Kidney (tissue), 13 donors: ENCODE measurements at regions not wholly inside any gene's neighbourhood (a gene's known extent, or its start where the extent isn't known, plus 50 kb on each side); places are given as distances from the start of the nearest gene placed in this dataset.

Source experiments
- DNase-seq, 5 donors: peaks; one replicate each; pipeline ENCODE4 v3.0.0-alpha.2; 2013 to 2020
- FAIRE-seq: peaks from 2 replicates; lab custom pipeline; 2012; peaks lifted over from hg19 to GRCh38; lab: Jason Lieb, UNC
- H3K27ac ChIP-seq, 2 donors: one replicate each; pipeline ENCODE4 v1.7.0; 2013; ENCODE audit warnings: low read depth in 2 of 2, low read length in 2 of 2, inconsistent platforms in 1 of 2
- H3K27me3 ChIP-seq: one replicate; pipeline ENCODE4 v1.7.1; 2013; ENCODE audit warnings: low read length, inconsistent platforms; ENCODE audit not compliant: control insufficient read depth, insufficient read depth
- H3K36me3 ChIP-seq, 3 donors: one replicate each; pipeline versions ENCODE4 v1.7.0 to v1.7.1; 2013; ENCODE audit warnings: low read length in 3 of 3, control low read depth in 1 of 3, inconsistent platforms in 1 of 3; ENCODE audit not compliant: insufficient read depth in 3 of 3, control insufficient read depth in 2 of 3
- H3K4me1 ChIP-seq, 3 donors: one replicate each; pipeline versions ENCODE4 v1.7.0 to v1.7.1; 2013; ENCODE audit warnings: low read length in 3 of 3, inconsistent platforms in 1 of 3, low read depth in 1 of 3; ENCODE audit not compliant: control insufficient read depth in 2 of 3, insufficient read depth in 2 of 3
- H3K4me3 ChIP-seq, 3 donors: one replicate each; pipeline versions ENCODE4 v1.7.0 to v1.8.1; 2013; ENCODE audit warnings: low read length in 3 of 3, control low read depth in 1 of 3, inconsistent platforms in 1 of 3
- H3K9ac ChIP-seq, 3 donors: one replicate each; pipeline versions ENCODE4 v1.7.0 to v1.7.1; 2013; ENCODE audit warnings: low read length in 3 of 3, control low read depth in 1 of 3, inconsistent platforms in 1 of 3
- H3K9me3 ChIP-seq, 3 donors: one replicate each; pipeline versions ENCODE4 v1.7.0 to v1.7.1; 2013; ENCODE audit warnings: low read length in 3 of 3, control low read depth in 1 of 3, inconsistent platforms in 1 of 3; ENCODE audit not compliant: control insufficient read depth in 2 of 3, insufficient read depth in 1 of 3
- intact Hi-C: fragments of 100-400 bp; cut with DNase I; formaldehyde crosslinking; loops from one replicate; pipeline ENCODE4 v1.11.1; 2022
- TF ChIP-seq, protein P1 (sequence below): IDR thresholded peaks from 3 replicates; pipeline ENCODE4 v1.5.1; 2012; ENCODE audit warnings: mild to moderate bottlenecking, moderate library complexity, borderline replicate concordance; ENCODE audit not compliant: insufficient read depth; ENCODE audit errors: extremely low read depth
- donor health status: control.
- donor health status: control.
- donor health status: control.
- donor health status: control.
- donor health status: control.
- donor health status: DM: yes; HTN: yes; CAD: no.
- donor health status: Normal renal cell carcinoma (clear cell type).

DNA sequence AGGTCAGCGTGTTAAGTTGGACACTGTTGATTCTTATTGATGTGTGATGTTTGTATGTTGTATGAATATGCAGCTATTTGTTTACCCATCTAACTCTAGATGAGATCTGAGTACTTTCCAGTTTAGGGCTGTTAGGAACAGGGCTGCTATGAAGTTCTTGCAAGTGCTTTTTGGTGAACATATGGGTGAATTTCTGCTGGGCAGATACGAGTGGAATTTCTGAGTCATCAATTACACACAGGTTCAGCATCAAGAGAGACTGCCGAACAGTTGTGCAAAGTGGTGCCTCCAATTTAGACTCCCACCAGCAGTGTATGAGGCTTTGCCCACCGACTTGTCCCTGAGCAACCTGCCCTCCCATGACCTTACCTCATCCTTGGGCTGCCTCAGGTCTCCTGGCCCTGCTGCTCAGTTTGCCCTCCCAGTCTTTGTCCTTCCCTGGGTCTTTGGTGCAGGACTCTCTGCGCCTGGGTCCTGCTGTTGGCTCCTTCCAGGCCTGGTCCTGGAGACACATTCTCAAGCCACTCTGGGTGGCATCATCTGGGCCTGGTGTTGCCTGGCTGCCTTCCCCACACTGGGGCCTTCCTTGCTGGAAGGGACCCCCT, 343.6 kb downstream of the PTPRU start:
- no peaks in the 10 kb centered on the region for H3K4me1 ChIP-seq
- H3K9ac ChIP-seq = no peak overlapping the region
- no peak for DNase-seq
- H3K4me3 ChIP-seq = no peak overlapping the region
- no peaks in the 10 kb centered on the region for H3K36me3 ChIP-seq
- TF ChIP-seq, protein P1, sequence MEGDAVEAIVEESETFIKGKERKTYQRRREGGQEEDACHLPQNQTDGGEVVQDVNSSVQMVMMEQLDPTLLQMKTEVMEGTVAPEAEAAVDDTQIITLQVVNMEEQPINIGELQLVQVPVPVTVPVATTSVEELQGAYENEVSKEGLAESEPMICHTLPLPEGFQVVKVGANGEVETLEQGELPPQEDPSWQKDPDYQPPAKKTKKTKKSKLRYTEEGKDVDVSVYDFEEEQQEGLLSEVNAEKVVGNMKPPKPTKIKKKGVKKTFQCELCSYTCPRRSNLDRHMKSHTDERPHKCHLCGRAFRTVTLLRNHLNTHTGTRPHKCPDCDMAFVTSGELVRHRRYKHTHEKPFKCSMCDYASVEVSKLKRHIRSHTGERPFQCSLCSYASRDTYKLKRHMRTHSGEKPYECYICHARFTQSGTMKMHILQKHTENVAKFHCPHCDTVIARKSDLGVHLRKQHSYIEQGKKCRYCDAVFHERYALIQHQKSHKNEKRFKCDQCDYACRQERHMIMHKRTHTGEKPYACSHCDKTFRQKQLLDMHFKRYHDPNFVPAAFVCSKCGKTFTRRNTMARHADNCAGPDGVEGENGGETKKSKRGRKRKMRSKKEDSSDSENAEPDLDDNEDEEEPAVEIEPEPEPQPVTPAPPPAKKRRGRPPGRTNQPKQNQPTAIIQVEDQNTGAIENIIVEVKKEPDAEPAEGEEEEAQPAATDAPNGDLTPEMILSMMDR = no peak
- H3K27ac ChIP-seq = no peak overlapping the region
- intact Hi-C loops = no loop called here
- H3K9me3 ChIP-seq = no peaks in the 10 kb centered on the region
- H3K27me3 ChIP-seq = no peaks in the 10 kb centered on the region
- FAIRE-seq = no peak

DNA sequence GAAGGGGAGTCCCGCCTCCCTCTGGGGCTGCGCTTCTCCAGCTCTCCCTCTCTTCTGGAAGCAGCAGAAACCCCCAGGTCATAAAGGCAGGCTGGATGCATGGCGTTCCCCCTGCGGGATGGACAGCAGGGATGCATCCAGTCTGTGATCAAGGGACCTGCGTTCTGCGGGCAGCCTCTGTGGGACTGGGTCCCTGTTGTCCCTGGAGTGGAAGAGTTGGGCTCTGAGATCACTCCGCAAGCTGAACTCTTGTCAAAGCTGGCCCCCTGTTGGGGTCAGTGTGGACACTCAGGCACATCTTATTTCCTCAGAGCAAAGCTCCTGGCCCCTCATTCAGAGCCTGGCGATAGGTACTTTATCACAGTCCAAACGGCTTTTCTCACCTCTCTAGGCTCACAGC, 341.2 kb downstream of the PTPRU start:
- H3K4me1 ChIP-seq = no peaks in the 10 kb centered on the region
- no peak for FAIRE-seq
- H3K9me3 ChIP-seq = no peaks in the 10 kb centered on the region

DNA sequence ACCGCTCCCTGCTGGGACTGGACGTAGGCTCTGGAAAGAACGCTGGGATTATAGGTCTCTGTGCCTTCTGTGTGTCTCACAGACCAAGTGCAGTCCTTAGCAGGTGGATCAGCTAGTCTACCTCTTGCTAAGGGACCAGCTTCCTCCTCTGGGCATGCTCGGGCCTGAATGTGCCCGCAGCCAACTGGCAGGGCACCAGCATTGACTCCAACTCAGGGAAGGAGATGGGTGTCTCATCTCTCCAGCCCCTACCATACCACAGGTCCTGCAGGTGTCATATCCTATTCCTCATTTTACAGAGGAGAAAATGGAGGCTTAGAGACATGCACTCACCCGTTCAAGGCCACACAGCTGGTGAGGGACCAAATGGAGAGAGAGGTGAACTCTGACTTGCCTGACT, 340.2 kb downstream of the PTPRU start:
- intact Hi-C loops = no loop called here
- no peak overlapping the region for H3K9ac ChIP-seq
- H3K4me3 ChIP-seq = no peak overlapping the region
- no peak for FAIRE-seq
- no peaks in the 10 kb centered on the region for H3K36me3 ChIP-seq
- no peak overlapping the region for H3K27ac ChIP-seq
- DNase-seq = no peak
- TF ChIP-seq, protein P1 = no peak
- H3K9me3 ChIP-seq = no peaks in the 10 kb centered on the region
- H3K4me1 ChIP-seq = no peaks in the 10 kb centered on the region
- H3K27me3 ChIP-seq = no peaks in the 10 kb centered on the region

More for the DNA sequence above, 341.2 kb downstream of the PTPRU start:
- TF ChIP-seq, protein P1 = no peak
- H3K27me3 ChIP-seq = no peaks in the 10 kb centered on the region
- no peaks in the 10 kb centered on the region for H3K36me3 ChIP-seq
- H3K9ac ChIP-seq = no peak overlapping the region
- no peak overlapping the region for H3K27ac ChIP-seq
- no peak overlapping the region for H3K4me3 ChIP-seq
- DNase-seq = peak in 2 of 5 donors; percentile 29 to 43
- intact Hi-C loops = no loop called here

DNA sequence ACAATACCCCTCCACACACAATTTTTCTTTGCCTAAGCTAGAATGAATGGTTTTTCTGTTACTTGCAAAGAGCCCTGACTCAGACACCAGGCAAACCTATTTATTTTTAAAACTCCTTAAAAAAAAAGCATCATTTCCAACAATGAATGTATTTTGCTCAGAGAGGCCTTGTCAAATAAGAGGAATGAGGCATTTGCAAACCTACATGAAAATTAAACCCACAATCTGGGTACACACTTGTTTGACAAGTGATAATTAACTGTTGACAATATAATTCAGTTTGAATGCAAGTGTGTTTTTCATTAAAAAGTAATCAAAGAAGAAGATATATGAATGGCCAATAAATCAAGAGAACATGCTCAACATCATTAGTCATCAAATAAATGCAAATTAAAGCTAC, 339.5 kb downstream of the PTPRU start:
- intact Hi-C loops = no loop called here
- Histone ChIP-seq H3K4me3 (no peak overlapping the region), H3K4me1 (no peaks in the 10 kb centered on the region), H3K27me3 (no peaks in the 10 kb centered on the region), H3K27ac (no peak overlapping the region), H3K9me3 (no peaks in the 10 kb centered on the region), H3K36me3 (no peaks in the 10 kb centered on the region), H3K9ac (no peak overlapping the region)
- FAIRE-seq (no peak), DNase-seq (no peak)
- TF ChIP-seq, protein P1 = no peak
